HEK293 (cell line): ENCODE measurements at regions not wholly inside any gene's neighbourhood (a gene's known extent, or its start where the extent isn't known, plus 50 kb on each side); places are given as distances from the start of the nearest gene placed in this dataset.

Experiments
- GLIS1 ChIP-seq: fragments of 450-650 bp; formaldehyde crosslinking; IDR thresholded peaks from 2 replicates; pipeline ENCODE4 v1.5.1; 2016; ENCODE audit warnings: missing biosample characterization, missing genetic modification characterization
- KLF16 ChIP-seq: fragments of 450-650 bp; formaldehyde crosslinking; IDR thresholded peaks from 2 replicates; pipeline ENCODE4 v1.5.1; 2017; ENCODE audit warnings: missing biosample characterization, missing genetic modification characterization
- ZNF274 ChIP-seq, 2 experiments: fragments of 200-500 bp in 1 of 2; fragments of 450-650 bp in 1 of 2; sonication (Bioruptor generic) in 1 of 2; formaldehyde crosslinking in 1 of 2; IDR thresholded peaks; 2 replicates each; pipeline versions ENCODE4 v1.5.1 to v1.6.1; 2014 to 2016; ENCODE audit warnings: borderline replicate concordance in 1 of 2, inconsistent platforms in 1 of 2, low read length in 1 of 2, missing biosample characterization in 1 of 2, missing genetic modification characterization in 1 of 2
- ZNF302 ChIP-seq: fragments of 450-650 bp; formaldehyde crosslinking; IDR thresholded peaks from 2 replicates; pipeline ENCODE4 v1.5.1; 2016; ENCODE audit warnings: missing biosample characterization, missing genetic modification characterization, low read depth
- ZNF548 ChIP-seq: fragments of 450-650 bp; formaldehyde crosslinking; IDR thresholded peaks from 2 replicates; pipeline ENCODE4 v1.5.1; 2016; ENCODE audit warnings: missing biosample characterization, missing genetic modification characterization
- ZNF623 ChIP-seq: fragments of 450-650 bp; formaldehyde crosslinking; IDR thresholded peaks from 2 replicates; pipeline ENCODE4 v1.5.1; 2016; ENCODE audit warnings: missing biosample characterization, missing genetic modification characterization
- TF ChIP-seq, protein P1 (sequence below): fragments of 450-650 bp; IDR thresholded peaks from 2 replicates; pipeline ENCODE4 v1.5.1; 2018; ENCODE audit warnings: missing biosample characterization, mild to moderate bottlenecking, missing genetic modification characterization
- TF ChIP-seq, protein P2 (sequence below): fragments of 450-650 bp; formaldehyde crosslinking; IDR thresholded peaks from 2 replicates; pipeline ENCODE4 v1.5.1; 2016; ENCODE audit warnings: missing biosample characterization, missing genetic modification characterization
- TF ChIP-seq, protein P3 (sequence below): fragments of 450-650 bp; formaldehyde crosslinking; IDR thresholded peaks from 2 replicates; pipeline ENCODE4 v1.5.1; 2016; ENCODE audit warnings: missing biosample characterization, missing genetic modification characterization
- TF ChIP-seq, protein P4 (sequence below): sonication (generic); formaldehyde crosslinking; IDR thresholded peaks from 2 replicates; pipeline ENCODE4 v1.8.1; 2022; ENCODE audit warnings: mild to moderate bottlenecking, moderate library complexity, missing genetic modification reagents
- TF ChIP-seq, protein P5 (sequence below): fragments of 450-650 bp; formaldehyde crosslinking; IDR thresholded peaks from 2 replicates; pipeline ENCODE4 v1.5.1; 2016; ENCODE audit warnings: missing biosample characterization, missing genetic modification characterization

DNA sequence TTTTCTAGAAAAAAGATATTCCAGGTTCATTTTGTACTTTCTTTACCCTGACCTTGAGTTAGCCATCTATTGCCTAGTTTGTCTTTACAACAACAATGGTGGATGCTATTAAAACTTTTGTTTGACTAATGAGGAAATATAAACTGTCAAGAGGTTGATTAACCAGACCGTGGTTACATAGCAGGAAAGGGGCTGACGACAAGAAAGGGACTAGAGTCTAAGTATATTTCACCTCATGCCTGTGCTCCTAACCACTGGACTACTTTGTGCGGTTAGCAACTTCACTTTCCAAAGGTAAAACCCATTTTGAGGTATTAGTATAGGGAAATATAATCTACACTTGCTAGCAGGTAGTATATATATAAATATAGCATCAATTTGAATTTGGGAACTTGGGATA, 327.1 kb downstream of the SATB1 start:
- TF ChIP-seq ZNF623 (tag by site-specific recombination) (no peak), ZNF274 (IDR thresholded peaks at IDR 0.05; ENCODE audit: low read length) (no peak), ZNF274 (tag by site-specific recombination; IDR thresholded peaks at IDR 0.05; ENCODE audit: borderline replicate concordance) (no peak), ZNF548 (tag by site-specific recombination) (no peak), GLIS1 (tag by site-specific recombination) (no peak), ZNF302 (tag by site-specific recombination) (no peak), KLF16 (tag by site-specific recombination) (no peak)
- TF ChIP-seq, protein P1, sequence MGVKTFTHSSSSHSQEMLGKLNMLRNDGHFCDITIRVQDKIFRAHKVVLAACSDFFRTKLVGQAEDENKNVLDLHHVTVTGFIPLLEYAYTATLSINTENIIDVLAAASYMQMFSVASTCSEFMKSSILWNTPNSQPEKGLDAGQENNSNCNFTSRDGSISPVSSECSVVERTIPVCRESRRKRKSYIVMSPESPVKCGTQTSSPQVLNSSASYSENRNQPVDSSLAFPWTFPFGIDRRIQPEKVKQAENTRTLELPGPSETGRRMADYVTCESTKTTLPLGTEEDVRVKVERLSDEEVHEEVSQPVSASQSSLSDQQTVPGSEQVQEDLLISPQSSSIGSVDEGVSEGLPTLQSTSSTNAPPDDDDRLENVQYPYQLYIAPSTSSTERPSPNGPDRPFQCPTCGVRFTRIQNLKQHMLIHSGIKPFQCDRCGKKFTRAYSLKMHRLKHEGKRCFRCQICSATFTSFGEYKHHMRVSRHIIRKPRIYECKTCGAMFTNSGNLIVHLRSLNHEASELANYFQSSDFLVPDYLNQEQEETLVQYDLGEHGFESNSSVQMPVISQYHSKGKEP (tag by site-specific recombination): no peak
- TF ChIP-seq, protein P2, sequence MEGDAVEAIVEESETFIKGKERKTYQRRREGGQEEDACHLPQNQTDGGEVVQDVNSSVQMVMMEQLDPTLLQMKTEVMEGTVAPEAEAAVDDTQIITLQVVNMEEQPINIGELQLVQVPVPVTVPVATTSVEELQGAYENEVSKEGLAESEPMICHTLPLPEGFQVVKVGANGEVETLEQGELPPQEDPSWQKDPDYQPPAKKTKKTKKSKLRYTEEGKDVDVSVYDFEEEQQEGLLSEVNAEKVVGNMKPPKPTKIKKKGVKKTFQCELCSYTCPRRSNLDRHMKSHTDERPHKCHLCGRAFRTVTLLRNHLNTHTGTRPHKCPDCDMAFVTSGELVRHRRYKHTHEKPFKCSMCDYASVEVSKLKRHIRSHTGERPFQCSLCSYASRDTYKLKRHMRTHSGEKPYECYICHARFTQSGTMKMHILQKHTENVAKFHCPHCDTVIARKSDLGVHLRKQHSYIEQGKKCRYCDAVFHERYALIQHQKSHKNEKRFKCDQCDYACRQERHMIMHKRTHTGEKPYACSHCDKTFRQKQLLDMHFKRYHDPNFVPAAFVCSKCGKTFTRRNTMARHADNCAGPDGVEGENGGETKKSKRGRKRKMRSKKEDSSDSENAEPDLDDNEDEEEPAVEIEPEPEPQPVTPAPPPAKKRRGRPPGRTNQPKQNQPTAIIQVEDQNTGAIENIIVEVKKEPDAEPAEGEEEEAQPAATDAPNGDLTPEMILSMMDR (tag by site-specific recombination): no peak
- TF ChIP-seq, protein P3, sequence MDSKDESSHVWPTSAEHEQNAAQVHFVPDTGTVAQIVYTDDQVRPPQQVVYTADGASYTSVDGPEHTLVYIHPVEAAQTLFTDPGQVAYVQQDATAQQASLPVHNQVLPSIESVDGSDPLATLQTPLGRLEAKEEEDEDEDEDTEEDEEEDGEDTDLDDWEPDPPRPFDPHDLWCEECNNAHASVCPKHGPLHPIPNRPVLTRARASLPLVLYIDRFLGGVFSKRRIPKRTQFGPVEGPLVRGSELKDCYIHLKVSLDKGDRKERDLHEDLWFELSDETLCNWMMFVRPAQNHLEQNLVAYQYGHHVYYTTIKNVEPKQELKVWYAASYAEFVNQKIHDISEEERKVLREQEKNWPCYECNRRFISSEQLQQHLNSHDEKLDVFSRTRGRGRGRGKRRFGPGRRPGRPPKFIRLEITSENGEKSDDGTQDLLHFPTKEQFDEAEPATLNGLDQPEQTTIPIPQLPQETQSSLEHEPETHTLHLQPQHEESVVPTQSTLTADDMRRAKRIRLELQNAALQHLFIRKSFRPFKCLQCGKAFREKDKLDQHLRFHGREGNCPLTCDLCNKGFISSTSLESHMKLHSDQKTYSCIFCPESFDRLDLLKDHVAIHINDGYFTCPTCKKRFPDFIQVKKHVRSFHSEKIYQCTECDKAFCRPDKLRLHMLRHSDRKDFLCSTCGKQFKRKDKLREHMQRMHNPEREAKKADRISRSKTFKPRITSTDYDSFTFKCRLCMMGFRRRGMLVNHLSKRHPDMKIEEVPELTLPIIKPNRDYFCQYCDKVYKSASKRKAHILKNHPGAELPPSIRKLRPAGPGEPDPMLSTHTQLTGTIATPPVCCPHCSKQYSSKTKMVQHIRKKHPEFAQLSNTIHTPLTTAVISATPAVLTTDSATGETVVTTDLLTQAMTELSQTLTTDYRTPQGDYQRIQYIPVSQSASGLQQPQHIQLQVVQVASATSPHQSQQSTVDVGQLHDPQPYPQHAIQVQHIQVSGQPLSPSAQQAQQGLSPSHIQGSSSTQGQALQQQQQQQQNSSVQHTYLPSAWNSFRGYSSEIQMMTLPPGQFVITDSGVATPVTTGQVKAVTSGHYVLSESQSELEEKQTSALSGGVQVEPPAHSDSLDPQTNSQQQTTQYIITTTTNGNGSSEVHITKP (tag by site-specific recombination): no peak
- TF ChIP-seq, protein P4, sequence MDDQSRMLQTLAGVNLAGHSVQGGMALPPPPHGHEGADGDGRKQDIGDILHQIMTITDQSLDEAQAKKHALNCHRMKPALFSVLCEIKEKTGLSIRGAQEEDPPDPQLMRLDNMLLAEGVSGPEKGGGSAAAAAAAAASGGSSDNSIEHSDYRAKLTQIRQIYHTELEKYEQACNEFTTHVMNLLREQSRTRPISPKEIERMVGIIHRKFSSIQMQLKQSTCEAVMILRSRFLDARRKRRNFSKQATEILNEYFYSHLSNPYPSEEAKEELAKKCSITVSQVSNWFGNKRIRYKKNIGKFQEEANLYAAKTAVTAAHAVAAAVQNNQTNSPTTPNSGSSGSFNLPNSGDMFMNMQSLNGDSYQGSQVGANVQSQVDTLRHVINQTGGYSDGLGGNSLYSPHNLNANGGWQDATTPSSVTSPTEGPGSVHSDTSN (CRISPR knock-in tag): no peak
- TF ChIP-seq, protein P5, sequence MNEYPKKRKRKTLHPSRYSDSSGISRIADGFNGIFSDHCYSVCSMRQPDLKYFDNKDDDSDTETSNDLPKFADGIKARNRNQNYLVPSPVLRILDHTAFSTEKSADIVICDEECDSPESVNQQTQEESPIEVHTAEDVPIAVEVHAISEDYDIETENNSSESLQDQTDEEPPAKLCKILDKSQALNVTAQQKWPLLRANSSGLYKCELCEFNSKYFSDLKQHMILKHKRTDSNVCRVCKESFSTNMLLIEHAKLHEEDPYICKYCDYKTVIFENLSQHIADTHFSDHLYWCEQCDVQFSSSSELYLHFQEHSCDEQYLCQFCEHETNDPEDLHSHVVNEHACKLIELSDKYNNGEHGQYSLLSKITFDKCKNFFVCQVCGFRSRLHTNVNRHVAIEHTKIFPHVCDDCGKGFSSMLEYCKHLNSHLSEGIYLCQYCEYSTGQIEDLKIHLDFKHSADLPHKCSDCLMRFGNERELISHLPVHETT: no peak
